Caco-2 (cell line): ENCODE measurements at regions not wholly inside any gene's neighbourhood (a gene's known extent, or its start where the extent isn't known, plus 50 kb on each side); places are given as distances from the start of the nearest gene placed in this dataset.

Source experiments
- BruUV-seq: library from RNA; stranded (reverse); fragments of 400-500 nt; replicated peaks from 2 replicates; lab custom pipeline; 2021; lab: Mats Ljungman, UMichigan
- CTCF ChIA-PET: fragments of 300-600 bp; sonication (Branson Sonifier 250); formaldehyde crosslinking; loops from one replicate; lab custom pipeline; 2022; ENCODE audit warnings: antibody characterized with exemption; lab: Charles Lee
- POLR2A ChIA-PET: fragments of 300-600 bp; sonication (Branson Sonifier 250); formaldehyde crosslinking; loops from one replicate; lab custom pipeline; 2022; ENCODE audit warnings: antibody characterized with exemption; lab: Charles Lee
- DNase-seq, 2 experiments: peaks; one replicate each; pipeline versions ENCODE4 v3.0.0 to v3.0.0-alpha.2; 2020 to 2022
- H3K27me3 ChIP-seq: replicated peaks from 2 replicates; pipeline ENCODE4 v1.6.0; 2011; ENCODE audit warnings: low read length; ENCODE audit not compliant: control insufficient read depth, insufficient read depth
- H3K36me3 ChIP-seq: 2 replicates; pipeline ENCODE4 v1.5.1; 2011; ENCODE audit warnings: low read length; ENCODE audit not compliant: control insufficient read depth, insufficient read depth
- H3K4me1 ChIP-seq: fragments of 250-450 bp; sonication (Bioruptor Pico); 2 replicates; pipeline ENCODE4 v1.5.1; 2020; ENCODE audit warnings: mild to moderate bottlenecking
- H3K4me3 ChIP-seq: 2 replicates; pipeline ENCODE4 v1.5.1; 2011; ENCODE audit warnings: low read depth, mild to moderate bottlenecking, control low read depth, low read length
- H3K9me3 ChIP-seq: fragments of 250-450 bp; sonication (Bioruptor Pico); 2 replicates; pipeline ENCODE4 v1.5.1; 2020; ENCODE audit warnings: mild to moderate bottlenecking, moderate library complexity
- H3K27ac Mint-ChIP-seq: one replicate; pipeline ENCODE4 v1.8.0; 2022; ENCODE audit warnings: mixed read lengths; ENCODE audit not compliant: unreplicated experiment
- H3K27me3 Mint-ChIP-seq: one replicate; pipeline ENCODE4 v1.8.0; 2022; ENCODE audit warnings: mixed read lengths; ENCODE audit not compliant: insufficient read depth, unreplicated experiment
- H3K36me3 Mint-ChIP-seq: one replicate; pipeline ENCODE4 v1.8.0; 2022; ENCODE audit warnings: mild to moderate bottlenecking, mixed read lengths; ENCODE audit not compliant: insufficient read depth, unreplicated experiment
- H3K4me1 Mint-ChIP-seq: one replicate; pipeline ENCODE4 v1.8.0; 2022; ENCODE audit warnings: low read depth, mixed read lengths; ENCODE audit not compliant: unreplicated experiment
- H3K4me3 Mint-ChIP-seq: one replicate; pipeline ENCODE4 v1.8.0; 2022; ENCODE audit warnings: mild to moderate bottlenecking, moderate library complexity, mixed read lengths; ENCODE audit not compliant: unreplicated experiment
- H3K9me3 Mint-ChIP-seq: one replicate; pipeline ENCODE4 v1.8.0; 2022; ENCODE audit warnings: mixed read lengths; ENCODE audit not compliant: unreplicated experiment
- CTCF ChIP-seq, 2 experiments: fragments of 200-600 bp in 1 of 2; IDR thresholded peaks; 1 replicate in 1 of 2; 2 replicates in 1 of 2; pipeline versions ENCODE4 v1.5.1 to v1.8.0; 2011 to 2022; ENCODE audit warnings: antibody characterized with exemption in 1 of 2, control low read depth in 1 of 2, inconsistent platforms in 1 of 2, low read depth in 1 of 2, low read length in 1 of 2, mild to moderate bottlenecking in 1 of 2, moderate library complexity in 1 of 2; ENCODE audit not compliant: insufficient read depth in 1 of 2, severe bottlenecking in 1 of 2, unreplicated experiment in 1 of 2
- intact Hi-C: fragments of 100-400 bp; cut with micrococcal nuclease; formaldehyde crosslinking; loops from one replicate; pipeline ENCODE4 v1.10.0; 2022; ENCODE audit not compliant: unreplicated experiment

GRCh38 chr2:144690771-144691170 is 170.9 kb upstream of the ZEB2 start:
- no TSS peak for BruUV-seq
- Mint-ChIP-seq H3K27ac (no peak overlapping the region), H3K27me3 (peaks cover 3% of the 10 kb centered on the region), H3K36me3 (no peaks in the 10 kb centered on the region), H3K4me1 (no peaks in the 10 kb centered on the region), H3K9me3 (no peaks in the 10 kb centered on the region), H3K4me3 (no peak overlapping the region)
- CTCF ChIA-PET = no interaction called here
- Histone ChIP-seq H3K4me3 (no peak overlapping the region), H3K36me3 (no peaks in the 10 kb centered on the region), H3K27me3 (no peaks in the 10 kb centered on the region; the same call in 1 of the 2 replicates), H3K9me3 (no peaks in the 10 kb centered on the region), H3K4me1 (no peaks in the 10 kb centered on the region)
- POLR2A ChIA-PET = no interaction called here
- TF ChIP-seq CTCF (IDR thresholded peaks at IDR 0.05; ENCODE audit: insufficient read depth in 1 of 2, low read depth in 1 of 2, low read length in 1 of 2, severe bottlenecking in 1 of 2, unreplicated experiment in 1 of 2) = no peak
- intact Hi-C loops = no loop called here
- DNase-seq = no peak

- no peaks in the 10 kb centered on the region for H3K36me3 Mint-ChIP-seq
- CTCF ChIA-PET = no interaction called here
- no peaks in the 10 kb centered on the region for H3K4me1 ChIP-seq
- no TSS peak for BruUV-seq
- POLR2A ChIA-PET = no interaction called here
- no peak for TF ChIP-seq CTCF (IDR thresholded peaks at IDR 0.05; ENCODE audit: insufficient read depth in 1 of 2, low read depth in 1 of 2, low read length in 1 of 2, severe bottlenecking in 1 of 2, unreplicated experiment in 1 of 2)
- H3K4me1 Mint-ChIP-seq = no peaks in the 10 kb centered on the region
- no peaks in the 10 kb centered on the region for H3K9me3 ChIP-seq
- H3K4me3 Mint-ChIP-seq = no peak overlapping the region
- no peak for DNase-seq
- peaks cover 3% of the 10 kb centered on the region for H3K27me3 Mint-ChIP-seq
- intact Hi-C loops = no loop called here
- H3K4me3 ChIP-seq = no peak overlapping the region
- no peaks in the 10 kb centered on the region for H3K9me3 Mint-ChIP-seq
- no peaks in the 10 kb centered on the region; the same call in 1 of the 2 replicates for H3K27me3 ChIP-seq
- H3K36me3 ChIP-seq = no peaks in the 10 kb centered on the region
- H3K27ac Mint-ChIP-seq = no peak overlapping the region
These were observed 166.7 kb upstream of the ZEB2 start for GRCh38 chr2:144686518-144687215.

- Mint-ChIP-seq H3K4me3 (no peak overlapping the region), H3K27me3 (no peaks in the 10 kb centered on the region), H3K36me3 (no peaks in the 10 kb centered on the region), H3K27ac (no peak overlapping the region), H3K4me1 (no peaks in the 10 kb centered on the region), H3K9me3 (no peaks in the 10 kb centered on the region)
- no peak for TF ChIP-seq CTCF (IDR thresholded peaks at IDR 0.05; ENCODE audit: insufficient read depth in 1 of 2, low read depth in 1 of 2, low read length in 1 of 2, severe bottlenecking in 1 of 2, unreplicated experiment in 1 of 2)
- Histone ChIP-seq H3K9me3 (no peaks in the 10 kb centered on the region), H3K36me3 (no peaks in the 10 kb centered on the region), H3K27me3 (no peaks in the 10 kb centered on the region), H3K4me3 (no peak overlapping the region), H3K4me1 (no peaks in the 10 kb centered on the region)
- ChIA-PET POLR2A (no interaction called here), CTCF (no interaction called here)
- no peak for DNase-seq
- no TSS peak for BruUV-seq
- intact Hi-C loops = no loop called here
These were observed 164.0 kb upstream of the ZEB2 start for GRCh38 chr2:144683966-144684365.
